Stimulated activated CD8-positive, alpha-beta memory T cell treated with anti-CD3 and anti-CD28 coated beads, Interleukin-15, amount 100 ng/mL, for 48 hours (primary cell): ENCODE measurements at regions not wholly inside any gene's neighbourhood (a gene's known extent, or its start where the extent isn't known, plus 50 kb on each side); places are given as distances from the start of the nearest gene placed in this dataset.
"Not testable (repeated sequence)": the region's sequence is repeated elsewhere in the genome, so short reads cannot be mapped to it uniquely, and the experiment has no call there.

Experiments used
- DNase-seq, 2 donors: peaks; one replicate each; pipeline ENCODE4 v3.0.0-alpha.2; 2020; ENCODE audit warnings: low read depth in 2 of 2

DNA sequence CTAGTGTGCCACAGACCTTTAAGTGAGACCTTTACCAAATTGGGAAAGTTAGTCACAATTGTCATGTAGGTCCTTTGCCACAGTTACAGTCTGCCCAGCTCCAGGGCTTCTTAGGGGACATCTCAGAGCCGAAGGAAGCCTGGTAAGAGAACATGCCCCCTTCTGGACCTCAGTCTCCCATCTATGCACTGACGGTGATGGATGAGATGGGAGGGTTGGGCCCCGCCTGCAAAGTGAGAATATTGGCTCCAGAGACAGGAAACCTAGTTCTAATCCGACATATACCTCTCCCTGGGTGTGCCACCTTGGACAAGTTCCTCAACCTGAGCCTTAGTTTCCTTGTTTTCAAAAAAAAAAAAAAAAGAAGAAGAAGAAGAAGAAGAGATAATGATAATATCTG, 85.1 kb upstream of the NAV2 start:
- DNase-seq = no peak

DNA sequence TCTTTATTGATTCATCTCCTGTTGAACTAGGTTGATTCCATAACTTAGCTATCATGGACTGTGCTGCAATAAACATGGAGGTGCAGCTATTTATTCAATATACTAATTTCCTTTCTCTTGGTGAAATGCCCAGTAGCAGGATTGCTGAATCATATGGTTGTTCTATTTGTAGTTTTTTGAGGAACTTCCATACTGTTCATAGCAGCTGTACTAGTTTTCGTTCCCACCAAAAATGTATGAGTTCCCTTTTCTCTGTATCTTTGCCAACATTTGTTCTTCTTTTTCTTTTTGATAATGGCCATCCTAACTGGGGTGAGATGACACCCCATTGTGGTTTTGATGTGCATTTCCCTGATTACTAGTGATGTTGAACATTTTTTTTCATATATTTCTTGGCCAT, 87.2 kb upstream of the NAV2 start:
- DNase-seq = no peak

DNA sequence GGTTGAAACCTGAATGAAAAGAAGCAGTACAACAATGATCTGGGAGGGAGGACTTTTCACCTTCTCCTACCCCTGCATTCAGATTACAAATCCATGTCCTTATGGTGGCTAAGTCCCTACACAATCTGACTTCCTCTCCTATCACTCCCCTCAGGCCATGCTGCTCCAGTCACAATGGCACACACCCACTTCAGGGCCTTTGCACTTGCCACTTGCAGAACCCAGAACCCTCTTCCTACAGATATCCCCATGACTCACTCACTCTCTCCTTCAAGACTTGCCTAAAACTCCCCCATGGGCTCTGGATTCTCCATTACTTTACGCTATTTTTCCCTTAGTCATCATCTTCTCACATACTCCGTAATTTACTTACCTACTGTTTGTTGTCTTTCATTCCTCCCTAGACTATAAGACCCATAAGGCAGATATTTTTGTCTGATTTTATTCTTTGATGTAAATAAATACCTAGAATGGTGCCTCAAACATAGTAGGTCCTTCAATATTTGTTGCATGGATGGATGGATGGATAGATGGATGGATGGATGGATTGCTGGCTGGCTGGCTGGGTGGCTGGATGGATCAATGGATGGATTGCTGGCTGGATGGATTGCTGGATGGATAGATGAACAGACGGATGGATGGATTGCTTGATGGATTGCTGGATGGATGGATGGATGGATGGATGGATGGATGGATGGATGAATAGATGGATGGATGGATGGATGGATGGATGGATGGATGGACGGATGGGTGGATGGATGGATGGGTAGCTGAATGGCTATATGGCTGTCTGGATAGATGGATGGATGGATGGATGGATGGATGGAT, 94.7 kb upstream of the NAV2 start:
- DNase-seq = no peak

DNA sequence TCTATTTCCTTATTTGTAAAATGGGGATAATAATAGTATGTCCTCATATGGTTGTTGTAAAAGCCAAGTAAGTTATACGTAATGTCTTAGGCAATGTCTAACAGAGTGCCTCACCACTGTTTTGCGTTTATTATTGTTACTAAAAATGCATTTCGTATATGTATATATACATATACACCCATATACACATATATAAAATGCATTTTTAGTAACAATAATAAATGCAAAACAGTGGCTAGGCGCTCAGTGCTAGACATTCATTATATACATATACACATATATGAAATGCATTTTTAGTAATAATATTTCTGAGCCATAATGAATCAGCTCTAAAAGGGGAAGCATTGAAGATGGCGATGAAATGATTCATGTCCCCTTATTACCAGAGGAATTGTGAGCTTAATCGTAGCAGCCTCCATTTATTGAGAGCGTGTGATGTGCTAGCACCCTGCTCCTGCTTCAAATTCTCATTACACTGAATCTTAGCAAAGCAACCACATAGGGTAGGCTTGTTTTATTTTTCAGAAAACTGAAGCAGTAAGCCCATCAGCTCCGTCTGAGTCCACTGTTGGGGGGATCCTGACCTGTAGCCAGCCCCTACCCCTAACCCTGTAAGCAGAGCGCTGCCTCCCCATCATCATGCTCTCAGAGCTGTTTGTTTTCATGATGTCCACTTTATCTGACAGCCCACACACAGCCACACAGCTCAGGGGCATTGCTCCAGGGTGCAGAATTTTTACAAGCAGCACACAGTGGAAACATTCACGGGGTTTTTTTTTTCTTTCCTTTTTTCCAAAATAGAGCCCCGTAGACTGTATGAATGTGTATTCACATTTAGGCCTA, 97.1 kb upstream of the NAV2 start:
- no peak for DNase-seq

DNA sequence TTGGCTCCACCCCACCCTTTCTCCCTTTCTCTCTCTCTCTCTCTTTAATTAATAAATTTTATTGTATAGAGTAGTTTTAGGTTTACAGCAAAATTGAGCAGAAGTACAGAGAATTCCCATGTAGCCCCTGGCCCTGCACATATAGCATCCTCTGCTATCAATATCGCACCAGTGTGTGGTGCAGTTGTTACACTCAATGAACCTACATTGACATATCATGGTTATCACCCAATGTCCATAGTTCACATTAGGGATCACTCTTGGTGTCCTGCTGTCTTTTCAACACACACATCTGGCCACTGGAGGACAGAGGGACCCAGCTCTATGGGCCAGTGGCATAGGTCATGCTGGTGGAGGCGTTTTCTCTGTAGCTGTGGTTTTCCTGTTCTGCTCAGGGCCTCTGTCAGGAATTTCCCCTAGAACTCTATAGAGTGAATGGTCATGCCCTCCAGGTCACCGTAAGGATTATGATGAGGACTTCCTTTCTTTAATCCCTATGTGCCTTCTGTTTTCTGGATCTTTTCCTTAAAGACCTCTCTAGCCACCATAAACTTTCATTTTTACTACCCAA, 98.2 kb upstream of the NAV2 start:
- DNase-seq = no peak

DNA sequence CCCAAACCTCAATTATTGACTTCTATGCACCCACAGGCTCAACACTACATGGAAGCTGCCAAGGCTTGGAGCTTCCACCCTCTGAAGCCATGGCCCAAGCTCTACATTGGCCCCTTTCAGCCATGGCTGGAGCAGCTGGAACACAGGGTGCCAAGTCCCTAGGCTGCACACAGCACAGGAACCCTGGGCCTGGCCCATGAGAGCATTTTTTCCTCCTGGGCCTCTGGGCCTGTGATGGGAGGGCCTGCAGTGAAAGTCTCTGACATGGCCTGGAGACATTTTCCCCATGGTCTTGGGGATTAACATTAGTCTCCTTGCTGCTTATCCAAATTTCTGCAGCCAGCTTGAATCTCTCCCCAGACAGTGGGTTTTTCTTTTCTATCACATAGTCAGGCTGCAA, 100.6 kb upstream of the NAV2 start:
- not testable (repeated sequence) for DNase-seq

DNA sequence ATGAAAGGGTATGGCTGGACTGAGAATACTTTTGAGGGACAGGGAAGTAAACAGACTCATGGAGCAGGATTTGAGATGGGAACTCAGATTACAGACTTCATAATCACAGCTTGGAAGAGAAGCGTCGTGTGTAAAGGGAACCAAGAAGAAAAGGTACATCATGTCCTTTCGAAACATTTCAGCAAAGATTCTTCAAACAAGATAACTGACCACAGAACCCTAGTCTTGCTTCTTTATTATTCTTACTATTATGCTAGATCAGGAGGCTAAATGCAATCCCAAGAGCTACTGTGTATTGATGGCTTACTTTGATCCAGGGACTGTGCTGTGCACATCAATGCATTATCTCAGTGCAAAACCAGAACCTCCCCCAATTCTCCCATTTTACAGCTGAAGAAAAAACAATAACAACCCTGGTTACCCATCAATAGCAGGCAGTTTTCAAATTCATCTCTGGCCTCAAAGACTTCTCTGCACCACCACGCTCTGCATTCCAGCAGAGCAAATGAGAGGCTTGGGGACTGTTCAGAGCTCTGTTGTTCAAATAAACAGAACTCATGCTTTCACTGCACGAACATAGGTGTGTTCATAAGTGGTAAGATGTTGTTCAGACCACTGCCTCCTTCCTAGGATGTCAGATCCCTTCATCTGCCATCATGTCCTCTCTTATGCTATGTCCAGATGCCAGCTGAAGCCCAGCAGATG, 104.8 kb upstream of the NAV2 start:
- no peak for DNase-seq

DNA sequence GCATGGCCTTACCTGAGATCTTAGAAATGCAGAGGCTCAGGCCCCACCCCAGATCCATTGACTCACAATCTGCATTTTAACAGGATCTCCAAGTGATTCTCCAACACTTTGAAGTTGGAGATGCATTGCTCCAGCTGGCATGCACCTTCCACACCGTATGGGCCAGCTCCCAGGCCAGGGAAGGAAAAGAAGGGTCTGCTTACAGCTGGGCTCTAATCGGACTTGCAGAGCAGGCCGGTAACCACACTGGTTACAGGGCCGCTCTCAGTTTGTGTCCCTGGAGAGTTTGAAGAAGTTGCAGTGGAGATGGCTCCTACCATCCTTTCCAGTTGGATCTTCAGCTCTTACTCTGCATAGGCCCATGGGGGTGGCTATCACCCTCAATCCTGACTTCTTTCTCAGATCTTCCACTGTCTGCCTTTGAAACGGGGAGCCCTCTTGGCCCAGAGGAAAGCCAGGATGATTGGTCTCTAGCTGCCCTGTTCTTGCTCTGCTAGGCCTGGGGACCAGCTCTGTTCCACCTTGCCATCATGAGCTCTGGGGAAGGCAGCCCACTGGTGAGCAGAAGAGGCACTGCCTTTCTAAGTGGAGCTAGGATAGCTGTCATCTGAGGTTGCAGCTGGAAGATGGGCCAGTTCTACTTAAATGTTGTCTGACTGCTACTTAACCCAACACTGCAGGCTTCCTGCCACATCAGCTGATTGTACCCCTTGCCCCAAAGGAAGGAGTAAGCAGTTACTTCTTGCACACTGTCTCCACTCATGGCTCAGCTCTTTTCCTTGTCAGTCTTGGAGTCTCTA, 105.6 kb upstream of the NAV2 start:
- no peak for DNase-seq

DNA sequence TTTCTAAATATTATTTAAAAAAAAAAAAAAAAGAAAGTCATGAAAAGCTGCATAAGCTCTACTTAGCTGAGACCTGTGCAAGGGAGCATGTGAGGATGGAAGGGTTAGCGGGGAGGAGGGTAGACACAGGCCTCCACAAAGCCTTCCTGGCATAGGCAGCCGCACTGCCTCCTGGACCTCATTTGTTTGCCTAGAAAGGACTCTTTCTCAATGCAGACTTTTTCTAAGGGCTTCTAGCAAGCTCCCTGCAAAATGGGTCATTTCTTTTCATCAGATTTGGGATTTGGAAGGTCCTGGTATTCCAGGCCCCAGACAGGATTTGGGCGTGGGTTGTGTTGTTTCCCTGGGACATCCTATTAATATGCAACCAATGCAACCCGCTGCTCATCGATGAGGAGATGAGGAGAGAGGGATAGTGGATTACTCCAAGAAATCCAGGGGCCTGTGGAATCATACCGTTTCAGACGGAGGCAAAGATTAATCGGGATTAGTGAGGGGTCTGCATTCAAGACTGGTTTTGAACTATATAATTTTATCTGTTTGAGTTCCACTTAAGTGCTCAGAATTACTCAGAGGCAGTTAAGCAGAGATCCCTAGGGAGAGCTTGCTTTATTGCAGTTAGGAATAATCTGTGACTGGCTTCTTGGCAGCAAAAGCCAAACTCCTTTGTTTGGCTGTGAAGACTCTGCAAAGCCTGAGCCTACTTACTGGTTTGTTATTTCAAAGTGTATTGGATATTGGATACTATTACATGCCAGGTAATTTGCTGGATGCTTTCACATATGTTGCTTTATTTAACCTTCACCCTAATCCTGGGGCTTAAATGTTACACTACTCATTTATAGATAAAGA, 106.9 kb upstream of the NAV2 start:
- no peak for DNase-seq

DNA sequence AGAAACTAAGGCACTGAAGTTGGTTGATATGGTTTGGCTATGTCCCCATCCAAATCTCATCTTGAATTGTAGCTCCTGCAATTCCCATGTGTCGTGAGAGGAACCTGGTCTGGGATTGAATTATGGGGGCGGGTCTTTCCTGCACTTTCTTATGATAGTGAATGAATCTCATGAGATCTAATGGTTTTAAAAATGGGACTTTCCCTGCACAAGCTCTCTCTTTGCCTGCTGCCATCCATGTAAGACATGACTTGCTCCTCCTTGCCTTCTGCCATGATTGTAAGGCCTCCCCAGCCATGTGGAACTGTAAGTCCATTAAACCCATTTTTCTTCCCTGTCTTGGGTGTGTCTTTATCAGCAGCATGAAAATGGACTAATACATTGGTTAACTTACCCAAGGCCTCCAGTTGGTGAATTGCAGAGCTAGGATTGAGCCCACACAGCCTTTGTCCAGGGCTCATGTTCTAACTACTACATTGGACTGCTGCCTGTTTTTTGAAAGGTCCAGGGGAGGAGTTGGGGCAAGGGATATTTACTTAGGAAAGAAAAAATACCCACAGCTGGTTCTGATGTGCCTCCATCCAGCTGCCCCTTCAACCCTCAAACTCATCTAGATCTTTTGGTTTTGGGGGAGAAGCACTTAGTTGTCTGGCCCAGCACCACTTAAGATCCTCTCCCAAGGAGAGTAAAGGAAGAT, 107.8 kb upstream of the NAV2 start:
- no peak for DNase-seq

DNA sequence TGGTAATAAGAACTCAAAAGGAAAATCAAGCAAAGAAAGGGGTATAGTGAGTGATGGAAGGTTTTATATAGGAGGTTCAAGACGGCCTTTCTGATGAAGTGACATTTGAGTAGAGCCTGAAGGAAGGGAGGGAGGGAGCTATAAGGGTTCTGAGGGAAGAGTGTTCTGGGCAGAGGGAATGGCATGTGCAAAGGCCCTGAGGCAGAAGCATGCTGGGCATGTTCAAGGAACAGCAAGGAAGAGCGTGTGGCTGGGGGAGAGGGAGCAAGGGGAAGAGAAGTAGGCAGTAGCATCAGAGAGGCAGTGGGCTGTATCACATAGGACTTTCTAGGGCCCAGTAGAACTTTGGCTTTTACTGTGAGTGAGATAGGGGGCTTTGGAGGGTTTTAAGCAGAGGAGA, 108.9 kb upstream of the NAV2 start:
- DNase-seq = no peak

DNA sequence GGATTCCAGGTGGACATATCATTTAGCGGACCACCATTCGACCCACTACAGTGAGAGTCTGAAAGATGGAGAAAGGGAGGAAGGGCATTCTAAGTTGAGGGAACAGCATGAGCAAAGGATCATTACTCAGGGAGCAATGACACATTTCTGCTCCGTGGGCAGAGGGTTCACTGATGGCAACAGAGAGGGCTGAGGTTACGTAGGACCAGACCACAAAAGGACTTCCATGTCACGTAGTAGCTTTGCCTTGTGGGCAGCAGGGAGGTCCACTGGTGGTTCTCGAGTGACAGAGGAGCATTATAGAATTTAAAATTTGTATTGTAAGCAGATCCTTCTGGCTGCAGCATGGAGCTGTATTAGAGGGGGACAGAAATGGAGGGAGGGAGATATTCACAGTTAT, 109.7 kb upstream of the NAV2 start:
- DNase-seq = no peak

DNA sequence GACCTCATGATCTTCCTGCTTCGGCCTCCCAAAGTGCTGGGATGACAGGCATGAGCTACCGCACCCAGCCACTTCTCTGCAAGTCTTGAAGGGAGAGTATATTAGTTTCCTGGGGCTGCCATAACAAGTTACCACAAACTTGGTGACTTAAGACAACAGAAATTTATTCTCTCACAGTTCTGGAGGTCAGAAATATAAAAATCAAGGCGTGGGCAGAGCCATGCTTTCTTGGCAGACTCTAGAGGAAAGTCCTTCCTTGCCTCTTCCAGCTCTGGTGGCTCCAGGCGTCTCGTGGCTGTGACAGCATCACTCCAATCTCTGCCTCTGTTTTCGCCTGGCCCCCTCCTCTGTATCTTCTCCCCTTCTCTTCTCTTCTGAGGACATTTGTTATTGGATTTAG, 110.2 kb upstream of the NAV2 start:
- DNase-seq = no peak

DNA sequence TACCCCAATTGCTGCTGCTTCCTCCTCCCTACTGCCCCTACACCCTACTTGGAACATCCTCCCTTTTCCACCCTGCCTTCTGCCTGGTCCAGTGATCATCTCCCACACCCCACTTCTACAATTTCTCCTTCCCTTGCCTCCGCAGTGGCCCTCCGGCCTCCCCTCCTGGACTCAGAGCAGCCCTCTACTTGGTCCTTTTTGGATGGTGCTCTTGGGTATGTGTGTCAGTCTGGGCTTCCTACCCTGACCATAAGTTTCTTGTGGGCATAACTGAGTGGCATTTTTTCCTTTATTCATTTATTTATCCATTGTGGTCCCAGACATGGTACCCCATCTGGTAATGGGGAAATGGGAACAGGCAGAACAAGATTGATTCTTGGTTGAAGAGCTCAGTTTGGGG, 111.4 kb upstream of the NAV2 start:
- DNase-seq = no peak

DNA sequence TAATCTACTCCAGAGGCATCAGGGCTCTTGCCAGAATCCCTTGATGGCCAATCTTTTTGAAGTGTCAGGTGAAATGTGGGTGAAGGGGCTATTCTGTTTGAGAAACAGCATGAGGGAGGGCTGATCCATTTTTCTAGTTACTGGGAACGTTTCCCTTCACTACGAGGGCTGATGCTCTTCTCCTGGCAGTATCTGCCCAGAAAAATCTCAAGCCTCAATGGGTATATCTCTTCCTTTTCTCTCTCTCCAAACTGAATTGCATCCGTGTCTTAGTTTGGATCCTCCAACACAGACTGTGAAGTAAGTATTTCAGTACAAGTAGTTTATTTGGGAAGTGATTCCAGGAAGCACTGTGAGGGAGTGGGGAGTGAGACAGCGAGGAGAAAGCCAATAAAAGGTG, 113.0 kb upstream of the NAV2 start:
- DNase-seq = no peak

DNA sequence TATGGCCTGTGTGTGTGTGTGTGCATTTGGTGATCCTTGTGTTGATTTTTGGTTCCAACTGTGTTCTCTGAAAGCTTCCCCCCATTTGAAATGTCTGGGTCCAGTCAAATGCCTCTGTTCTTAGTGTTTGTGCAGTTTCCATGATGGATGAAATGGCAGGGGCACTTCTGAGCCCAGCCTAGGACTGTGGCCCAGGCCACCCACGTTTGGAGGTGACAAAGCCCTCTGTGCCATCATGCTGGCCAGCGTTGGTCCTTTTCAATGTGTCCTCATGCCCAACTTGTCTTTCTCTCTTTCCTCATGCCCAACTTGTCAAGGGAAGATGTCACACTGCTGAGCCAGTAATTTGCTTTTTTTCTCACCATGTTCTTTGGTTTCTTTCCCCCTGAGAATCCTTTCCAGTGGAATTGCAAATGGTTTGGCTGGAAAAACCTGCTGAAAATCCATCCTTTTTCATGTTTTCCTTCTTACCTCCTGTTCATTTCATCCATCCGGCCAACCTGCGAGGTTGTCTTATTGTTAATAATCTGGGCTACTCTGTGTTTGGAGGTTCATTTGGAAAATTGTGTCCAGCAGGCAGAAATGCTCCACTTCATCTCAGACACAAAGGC, 113.7 kb upstream of the NAV2 start:
- no peak for DNase-seq

DNA sequence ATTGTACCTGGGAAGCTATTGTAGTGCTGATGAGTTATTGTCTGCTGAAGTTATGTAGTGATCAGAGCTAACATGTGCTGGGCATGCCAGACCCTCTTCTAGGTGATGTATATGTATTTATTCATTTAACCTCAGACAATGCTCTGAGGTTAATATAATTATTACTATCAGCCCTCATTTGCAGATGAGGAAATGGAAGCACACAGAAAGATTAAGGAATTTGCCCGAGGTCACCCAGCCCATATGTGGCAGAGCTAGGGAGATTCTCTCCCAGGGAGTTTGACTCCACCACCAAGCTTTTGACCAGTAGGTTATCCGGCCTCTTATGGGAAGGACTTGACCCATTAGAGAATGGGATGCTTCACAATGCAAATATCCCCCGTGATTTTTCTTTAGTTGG, 114.2 kb upstream of the NAV2 start:
- DNase-seq = no peak

DNA sequence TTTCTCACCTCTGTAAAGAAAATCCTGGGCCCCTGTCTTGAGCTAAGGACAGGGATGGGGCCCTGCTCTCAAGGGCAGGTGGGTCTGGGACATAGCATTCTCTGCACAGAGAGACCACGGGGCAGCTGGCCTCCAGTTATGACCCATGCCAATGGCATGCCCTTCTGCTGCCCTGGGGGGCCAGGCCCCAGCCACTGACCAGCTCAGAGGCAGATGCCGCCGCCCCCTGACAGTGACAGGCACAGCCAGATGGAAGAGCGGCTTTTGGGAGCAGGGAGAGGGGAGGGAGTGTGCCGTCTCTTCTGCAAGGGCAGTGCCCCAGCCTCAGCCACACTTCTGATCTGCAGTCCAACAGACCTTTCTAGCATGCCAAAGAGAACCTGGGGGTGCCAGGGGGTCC, 114.8 kb upstream of the NAV2 start:
- no peak for DNase-seq

DNA sequence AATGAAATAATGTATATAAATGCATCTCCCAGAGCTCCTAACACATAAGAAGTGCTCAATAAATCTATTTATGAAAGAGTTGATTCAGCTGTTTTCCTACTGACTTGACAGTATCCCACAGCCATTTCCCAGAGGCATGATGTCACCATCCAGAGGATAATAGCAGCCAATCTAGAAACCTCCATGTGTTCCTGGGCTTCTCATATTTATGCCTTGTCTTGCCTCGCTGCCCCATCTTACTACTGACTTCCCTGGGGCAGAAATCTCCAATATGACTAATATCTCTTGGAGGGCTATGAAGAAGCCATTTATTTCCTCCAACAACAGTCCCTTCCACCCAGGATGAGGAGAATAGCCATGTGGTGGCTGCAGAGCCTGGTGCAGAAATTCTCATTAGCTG, 115.4 kb upstream of the NAV2 start:
- no peak for DNase-seq
